ENCODE measurements at regions not wholly inside any gene's neighbourhood (a gene's known extent, or its start where the extent isn't known, plus 50 kb on each side); places are given as distances from the start of the nearest gene placed in this dataset.

DNA sequence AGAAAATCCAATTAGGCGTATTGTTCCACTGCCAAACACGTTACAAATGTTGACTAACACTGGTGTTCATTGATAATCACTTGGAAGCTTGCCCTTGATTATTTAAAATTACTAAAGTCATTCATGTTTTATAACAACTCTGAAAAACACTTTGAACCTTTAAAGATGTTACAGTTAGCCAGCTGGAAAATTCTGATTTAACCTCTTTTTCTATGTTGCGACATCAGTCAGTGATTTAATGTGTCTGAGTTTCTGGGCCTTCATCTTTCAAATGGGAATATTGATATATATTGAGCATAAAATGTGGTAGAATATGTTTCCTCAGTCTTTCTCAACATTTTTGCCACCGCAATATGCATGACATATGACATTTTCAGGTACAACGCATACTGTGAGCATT lies 274.1 kb upstream of the TENM3 start:
- DNase-seq, result no peak

DNA sequence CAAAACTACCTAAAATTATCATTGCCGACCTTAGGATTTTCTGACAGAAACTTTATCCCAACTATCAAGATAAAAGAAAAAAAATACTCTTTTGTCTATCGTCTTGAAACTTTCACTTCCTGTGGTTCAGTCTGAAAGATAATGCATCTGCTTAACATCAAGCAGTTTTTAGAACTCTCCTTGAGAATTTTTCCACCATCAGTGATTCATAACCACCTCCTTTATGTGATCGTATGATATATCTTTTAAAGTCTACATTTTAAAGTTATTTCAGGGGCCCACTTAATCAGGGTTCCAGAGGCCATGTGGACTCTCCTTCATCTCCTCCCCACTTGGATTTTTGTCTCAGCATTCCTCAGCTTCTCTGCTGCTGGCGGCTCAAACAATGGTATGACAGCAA lies 272.8 kb upstream of the TENM3 start:
- DNase-seq, result peak; percentile 35

DNA sequence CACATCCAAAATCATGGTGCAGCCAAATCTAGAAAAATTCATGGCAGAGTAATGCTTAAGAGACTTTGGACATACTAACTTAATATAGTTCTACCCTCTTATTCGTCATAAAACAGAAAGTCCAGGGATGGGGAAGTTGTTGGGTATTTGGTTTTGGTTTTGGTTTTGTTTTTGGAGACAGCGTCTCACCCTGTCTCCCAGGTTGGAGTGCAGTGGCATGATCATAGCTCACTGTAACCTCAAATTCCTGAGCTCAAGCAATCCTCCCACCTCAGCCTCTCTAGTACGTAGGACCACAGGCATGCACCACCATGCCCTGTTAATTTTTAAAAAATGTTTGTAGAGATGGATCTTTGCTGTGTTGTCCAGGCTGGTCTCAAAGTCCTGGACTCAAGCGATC lies 271.8 kb upstream of the TENM3 start:
- DNase-seq, result peak; percentile 21

DNA sequence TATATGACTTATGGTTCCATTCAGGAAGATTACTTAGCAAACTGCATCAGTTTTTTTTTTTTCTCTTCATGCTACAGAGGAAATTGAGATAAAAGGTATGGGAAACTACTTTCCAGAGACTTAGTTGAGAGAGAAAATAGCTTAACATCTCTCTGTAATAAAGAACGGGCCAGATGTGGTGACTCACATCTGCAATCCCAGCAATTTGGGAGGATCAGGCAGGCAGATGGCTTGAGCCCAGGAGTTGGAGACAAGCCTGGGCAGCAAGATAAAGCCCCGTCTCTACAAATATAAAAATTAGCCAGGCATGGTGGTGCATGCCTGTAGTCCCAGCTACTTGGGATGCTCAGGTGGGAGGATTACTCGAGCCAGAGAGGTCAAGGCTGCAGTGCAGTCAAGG lies 271.2 kb upstream of the TENM3 start:
- DNase-seq, result peak; percentile 69

DNA sequence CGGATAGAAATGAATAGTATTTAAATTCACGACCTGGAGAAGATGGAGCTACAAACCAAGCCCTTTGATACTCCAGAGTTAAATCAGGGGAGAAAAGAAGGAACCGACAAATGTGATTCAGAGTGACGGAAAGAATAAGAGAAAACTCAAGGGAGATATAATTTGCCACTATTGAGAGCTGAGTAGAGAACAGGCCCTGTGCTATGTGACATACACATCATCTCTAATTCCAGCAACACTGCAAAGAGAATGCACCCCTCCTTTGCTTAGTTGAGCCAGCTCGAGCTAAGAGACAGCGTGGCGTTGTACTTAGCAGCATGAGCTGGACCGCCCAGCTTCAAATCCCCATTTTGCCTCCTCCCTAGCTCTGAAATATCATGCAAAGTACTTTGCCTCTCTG lies 266.4 kb upstream of the TENM3 start:
- no peak for DNase-seq

DNA sequence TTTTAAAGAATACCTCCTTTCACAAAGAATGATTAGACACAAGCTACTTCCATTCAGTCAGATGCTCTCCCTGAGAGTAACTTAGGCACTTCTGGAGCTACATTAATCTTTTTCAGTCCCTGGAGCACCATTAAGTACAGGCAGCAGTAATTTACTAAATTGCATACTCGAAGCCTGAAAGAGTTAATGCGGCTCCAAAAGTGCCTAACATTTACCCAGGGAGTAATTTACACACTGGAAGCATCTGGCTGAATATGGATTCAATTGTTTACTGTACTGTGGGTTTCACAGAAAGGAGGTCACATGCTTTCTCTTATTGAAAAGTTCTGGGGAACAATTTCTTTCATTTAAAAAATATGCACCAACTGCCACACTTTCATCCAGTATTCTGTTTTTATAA lies 260.8 kb upstream of the TENM3 start:
- DNase-seq, result no peak

DNA sequence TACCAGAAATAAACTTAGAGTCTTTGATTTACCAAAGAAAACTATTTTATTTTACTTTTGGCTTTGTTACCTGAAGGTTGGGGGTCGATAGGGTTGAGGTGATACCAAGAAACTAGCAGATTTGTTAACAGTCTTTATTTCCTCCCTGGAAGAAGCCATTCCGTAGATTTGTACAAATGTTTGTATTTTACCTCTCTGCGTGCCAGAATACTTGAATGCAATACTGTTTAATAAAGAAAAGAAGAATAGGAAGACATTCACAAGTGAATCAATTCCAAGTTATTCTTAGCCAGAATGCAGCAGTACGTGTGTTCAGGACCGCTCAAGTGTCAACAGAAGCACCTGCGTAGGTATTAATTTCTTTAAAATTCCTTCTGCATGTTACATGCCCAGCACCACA lies 260.3 kb upstream of the TENM3 start:
- no peak for DNase-seq

DNA sequence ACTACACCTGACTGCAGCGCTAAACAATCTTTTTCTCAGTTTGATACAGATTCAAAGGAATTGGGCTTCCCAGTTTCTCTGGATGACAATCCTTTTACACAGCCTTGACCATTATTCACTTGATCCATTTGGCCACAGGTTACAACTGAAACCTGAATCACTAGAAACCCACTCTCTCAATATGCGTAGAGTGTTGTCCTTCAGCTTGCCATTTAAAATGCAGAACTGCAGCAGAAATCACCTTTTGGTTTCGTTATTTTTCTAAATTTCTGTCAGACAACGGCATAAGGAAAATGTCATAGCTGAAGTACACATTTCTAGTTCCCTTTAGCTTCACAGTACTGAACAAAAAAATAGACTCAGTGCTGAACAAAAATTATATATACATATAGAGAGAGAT lies 255.8 kb upstream of the TENM3 start:
- no peak for DNase-seq

DNA sequence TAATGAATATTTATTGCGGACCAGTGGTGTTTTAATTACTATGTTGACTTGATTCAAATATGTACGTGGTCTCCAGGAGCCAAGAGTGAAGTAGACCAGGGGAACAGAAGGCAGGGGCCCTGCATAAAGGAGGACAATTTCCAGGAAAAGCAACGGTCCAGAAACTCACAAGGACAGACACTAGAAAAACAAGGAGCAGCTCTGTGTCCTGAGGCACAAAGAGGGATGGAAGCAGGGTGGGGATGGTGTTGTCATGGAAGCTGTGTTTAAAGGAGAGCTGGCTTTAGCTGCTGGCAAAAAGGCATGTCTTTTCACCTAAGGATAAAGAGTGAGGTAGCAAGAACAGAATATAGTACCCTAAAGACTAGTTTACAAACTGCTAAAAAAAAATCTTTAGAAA lies 254.1 kb upstream of the TENM3 start:
- no peak for DNase-seq

DNA sequence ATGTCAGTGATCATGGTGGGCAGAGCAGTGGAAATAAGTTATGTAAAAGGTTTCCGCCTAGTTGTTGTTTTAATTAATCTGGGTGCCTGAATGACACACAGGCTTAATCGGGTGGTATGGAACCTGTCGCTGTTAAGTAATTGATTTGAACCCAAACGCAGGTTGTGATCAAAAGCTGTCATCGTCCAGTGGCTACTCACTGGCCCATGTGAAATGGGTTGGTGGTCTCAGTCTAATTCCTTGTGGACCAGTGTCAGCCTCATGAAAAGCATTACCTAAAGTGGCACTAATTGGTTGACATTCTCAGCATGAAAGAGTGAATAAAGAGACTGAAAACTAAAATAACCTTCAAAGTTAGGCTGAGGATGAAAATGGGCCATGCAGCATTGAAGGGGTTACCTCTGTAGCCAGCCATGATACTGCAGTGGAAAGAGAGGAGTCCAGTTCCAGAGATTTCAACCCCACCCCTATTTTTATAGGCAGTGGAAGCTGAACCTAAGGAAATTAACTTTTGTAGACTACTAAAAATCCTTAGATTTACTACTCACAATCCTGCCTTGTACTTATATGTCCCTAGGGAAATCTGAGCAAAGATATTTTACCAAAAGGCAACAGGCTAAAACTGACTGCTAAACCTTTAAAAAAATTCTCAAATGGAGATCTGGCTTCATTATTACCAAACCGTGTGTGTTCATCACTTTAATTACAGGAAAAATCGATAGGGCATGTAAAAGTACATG lies 251.7 kb upstream of the TENM3 start:
- peak; percentile 18 for DNase-seq

DNA sequence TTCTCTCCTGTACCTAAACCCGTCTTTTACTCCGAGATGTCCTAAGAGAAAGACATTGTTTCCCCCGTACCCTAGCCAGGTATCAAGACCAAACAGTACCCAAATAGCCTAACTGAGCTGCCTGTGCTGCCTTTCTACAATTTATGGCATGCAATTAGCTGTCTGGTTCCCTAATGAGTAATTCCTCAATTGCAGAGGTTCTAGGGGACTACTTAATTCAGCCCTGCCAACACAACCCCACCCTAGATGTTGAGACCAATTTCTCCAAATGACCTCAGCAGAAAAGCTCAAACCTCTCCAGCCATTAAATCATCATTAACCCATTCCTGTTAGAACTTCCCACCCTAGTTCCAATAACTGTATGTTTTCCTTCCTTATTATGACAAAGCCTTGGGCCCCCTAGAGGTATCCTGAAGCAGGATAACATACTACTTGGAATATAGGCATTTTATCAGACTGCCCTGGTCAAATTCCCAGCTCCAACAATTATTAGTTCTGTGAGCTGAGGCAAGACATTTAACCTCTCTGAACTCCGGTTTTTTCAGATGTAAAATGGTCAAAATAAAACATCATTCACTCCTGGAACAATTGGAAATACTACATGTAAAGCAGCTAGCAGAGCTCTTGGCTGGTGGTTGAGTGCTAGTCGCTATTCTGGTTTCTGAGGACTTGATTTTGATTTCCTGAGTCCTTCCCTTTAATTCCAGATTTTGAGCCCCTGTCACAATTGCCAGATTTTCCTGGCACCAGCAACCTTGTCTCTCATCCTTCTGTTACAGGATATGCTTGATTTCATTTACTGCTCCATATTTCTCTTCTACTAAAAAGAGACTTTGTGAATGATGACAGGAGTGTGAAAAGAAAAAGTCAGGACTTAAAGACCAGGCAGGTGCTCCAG lies 244.6 kb upstream of the TENM3 start:
- DNase-seq, result no peak

DNA sequence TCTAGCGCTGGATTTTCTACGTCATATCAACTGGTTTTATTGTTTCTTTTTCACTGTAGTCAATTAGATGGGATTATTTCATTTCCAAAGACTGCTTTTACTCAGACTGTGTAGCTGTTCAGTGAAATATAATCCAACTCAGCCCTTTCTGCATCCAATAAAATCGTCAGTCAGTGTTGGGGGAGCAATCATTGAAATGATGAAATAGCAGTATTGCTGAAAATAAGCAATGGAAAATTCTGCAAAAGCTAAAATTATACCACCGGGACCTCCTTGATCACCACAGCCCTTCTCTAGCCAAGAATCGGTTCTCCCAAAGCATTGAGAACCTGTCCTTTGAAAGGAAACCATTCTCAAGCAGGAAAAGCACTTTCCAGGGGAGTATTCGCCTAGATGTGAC lies 243.1 kb upstream of the TENM3 start:
- DNase-seq, result no peak

DNA sequence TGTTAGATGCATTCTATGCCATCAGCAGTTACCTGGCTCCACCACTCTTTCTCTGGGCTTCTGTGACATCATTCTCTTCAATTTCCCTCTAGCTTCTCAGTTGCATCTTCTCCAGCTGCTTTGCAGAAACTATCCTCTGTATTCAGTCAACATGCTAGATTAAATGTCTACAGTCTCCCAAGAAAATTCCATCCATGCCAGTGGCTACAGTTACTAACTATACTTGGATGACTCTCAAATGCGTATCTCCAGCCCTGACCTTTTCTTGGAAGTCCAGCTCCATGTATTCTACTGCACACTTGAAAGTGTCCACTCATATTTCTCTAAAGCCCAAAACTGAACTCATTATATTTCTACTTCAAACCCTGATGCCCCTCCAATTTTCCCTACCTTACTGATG lies 232.3 kb upstream of the TENM3 start:
- peak; percentile 5 for DNase-seq

DNA sequence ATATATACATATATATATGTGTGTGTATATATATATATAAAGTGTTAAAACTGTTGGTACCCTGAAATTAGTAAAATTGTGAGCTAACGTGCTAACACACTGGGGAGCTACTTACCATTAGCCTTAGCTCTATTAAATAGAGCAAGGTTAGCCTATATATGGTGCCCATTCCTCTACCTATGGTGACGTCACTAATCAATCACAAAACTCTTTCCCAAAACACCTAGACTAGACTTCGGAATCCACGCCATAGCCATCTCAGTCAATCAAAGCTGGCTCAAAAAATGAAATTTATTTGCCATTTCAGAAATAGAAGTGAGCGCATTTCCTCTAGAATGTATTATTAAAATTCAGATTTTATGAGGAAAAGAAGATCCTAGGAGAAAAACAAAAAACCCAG lies 229.0 kb upstream of the TENM3 start:
- DNase-seq, result no peak

DNA sequence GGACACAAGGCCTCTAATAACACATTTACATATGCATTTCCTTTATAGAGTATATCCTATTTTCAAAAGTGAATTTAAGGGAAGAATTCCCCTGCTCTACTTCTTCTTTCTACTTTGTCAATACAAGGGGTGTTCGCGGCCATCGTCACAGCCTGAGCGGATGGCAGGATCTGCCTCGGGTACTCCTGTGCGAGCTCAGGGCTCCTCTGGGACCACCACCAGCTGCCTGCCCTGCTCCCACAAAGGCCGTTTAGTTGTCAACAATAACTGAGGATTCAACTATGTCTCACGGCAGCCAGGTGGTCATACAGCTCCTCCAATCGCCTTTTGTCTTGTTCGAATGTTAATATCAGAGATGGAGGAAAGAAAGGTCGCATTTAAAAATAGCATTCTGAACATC lies 228.2 kb upstream of the TENM3 start:
- DNase-seq, result no peak

DNA sequence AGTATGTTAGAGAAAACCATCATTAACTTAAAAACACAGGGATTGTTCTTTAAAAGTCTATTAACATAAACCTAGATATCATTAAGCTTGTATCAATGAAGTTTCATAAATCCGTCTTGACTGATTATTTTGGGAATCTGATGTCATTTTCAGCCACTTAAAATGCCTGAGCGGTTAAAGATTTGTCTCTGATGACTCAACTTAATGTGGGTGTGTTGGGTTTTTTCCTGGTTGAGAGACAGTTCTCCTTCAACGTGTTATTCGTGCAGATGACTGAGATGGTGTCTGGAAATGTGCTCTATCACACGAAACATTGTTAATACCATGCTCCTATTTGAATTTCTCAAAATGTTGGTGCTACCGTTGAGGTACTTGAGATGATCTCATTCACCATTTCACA lies 227.3 kb upstream of the TENM3 start:
- peak; percentile 53 for DNase-seq

DNA sequence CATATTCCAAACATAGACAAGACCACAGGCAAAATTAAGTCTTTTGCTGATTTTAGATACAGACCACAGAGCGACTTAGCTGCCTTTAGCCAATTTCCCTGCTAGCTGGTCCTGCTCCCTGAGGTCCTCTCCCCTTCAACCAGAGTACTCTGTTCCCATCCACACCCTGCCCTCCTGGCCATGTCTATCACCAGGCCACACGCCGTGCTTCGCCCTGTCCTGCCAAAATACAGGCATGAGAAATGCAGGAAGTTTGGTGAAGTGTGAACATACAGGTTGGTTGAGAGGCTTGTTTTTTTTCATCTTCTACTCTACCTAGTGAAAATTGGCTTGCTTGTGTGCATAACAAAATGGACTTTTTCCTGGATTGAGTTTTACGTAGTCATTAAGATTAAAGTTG lies 226.2 kb upstream of the TENM3 start:
- DNase-seq, result no peak

DNA sequence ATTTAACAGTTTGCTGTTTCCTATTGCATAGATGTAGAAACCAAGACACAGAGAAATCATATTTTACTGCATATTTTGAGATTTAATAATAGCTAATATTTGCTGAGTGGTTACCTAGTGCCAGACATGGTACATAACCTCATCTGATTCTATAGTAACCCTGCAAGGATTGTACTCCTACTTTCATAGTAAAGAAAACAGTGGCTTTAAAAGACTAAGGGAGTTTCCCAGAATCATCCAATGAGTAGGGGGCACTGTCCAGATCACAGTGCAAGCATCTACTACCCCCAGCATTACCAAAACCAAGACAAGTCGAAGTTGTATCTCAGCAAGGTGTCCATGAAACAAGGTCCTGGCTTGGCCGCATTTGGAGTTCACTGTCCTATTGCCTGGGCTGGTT lies 224.5 kb upstream of the TENM3 start:
- DNase-seq, result no peak

DNA sequence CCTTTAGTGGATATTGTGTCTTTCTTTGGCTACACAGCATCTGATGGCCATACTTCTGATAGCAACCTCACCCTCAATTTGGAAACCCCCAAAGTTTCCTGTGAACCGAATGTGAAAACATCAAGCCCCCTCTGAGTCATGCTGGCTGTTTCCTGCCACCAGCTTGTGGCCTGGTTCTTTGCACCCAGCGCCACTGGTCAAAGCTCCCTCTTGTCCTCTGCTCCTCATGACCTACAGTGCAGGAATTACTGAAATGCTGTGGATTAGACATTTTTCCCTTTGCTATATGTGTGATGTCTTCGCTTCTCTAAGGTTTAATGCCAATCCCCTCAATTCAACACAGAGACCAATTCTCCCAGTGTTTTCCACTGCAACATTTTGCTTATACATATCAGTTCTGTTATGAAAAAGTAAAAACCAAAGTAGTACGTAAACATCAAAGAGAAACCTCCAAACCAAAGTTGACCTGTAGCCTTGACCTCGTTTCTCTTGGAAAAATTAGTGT lies 224.0 kb upstream of the TENM3 start:
- DNase-seq, result no peak

DNA sequence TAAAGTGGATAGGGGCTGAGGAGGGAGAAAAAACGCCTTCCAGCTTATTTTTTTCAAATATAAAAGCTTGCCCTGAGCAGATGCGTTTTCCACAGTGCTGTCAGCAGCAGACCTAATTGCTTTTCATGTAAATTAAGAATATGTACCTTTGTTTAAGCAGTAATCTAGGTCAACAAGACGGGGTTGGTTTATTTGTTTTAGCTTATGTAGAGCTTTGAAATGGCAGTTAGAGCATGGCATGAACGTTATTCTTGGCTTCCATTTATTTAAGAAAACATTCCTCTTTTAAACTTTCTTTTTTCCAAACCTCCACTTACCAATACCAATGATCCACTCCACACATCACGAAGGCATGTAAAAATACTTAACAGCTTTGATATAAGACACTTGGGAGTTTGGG lies 220.3 kb upstream of the TENM3 start:
- DNase-seq, result no peak

DNA sequence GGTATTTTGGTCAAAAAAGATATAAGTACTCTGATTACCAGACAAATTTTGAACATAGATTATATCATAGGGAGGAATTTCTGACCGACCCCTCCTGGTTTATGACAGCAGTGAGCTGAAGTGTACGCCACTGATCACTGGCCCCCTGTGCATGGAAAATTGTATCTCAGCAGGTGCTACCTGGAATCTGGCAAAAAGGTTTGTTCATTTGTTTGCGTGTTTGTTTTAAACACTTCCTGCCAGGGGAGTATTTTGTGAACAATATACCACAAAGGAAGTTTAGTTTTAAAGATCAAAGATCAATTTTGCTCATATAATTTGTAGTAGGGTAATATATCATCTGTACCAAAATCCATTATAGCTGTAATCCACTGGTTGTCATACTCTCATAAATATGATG lies 219.7 kb upstream of the TENM3 start:
- no peak for DNase-seq

DNA sequence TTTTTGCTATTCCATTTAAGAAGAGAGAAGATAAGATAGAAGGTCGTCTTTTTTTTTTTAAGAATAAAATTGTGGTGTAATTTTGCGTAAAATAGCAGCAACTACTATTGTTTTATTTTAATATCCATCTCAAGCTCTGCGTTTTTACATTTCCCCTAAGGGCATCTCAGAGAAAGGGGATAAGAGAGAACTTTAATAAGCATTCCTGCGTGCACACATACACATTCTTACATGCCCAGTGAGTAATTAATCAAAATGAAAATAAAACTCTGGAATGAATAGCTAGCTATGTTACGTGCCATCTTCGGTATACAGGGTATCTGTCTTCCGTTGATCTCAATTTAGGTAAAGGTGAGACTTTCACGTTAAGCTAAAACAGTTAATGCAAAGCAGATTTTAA lies 200.3 kb upstream of the TENM3 start:
- DNase-seq, result no peak

DNA sequence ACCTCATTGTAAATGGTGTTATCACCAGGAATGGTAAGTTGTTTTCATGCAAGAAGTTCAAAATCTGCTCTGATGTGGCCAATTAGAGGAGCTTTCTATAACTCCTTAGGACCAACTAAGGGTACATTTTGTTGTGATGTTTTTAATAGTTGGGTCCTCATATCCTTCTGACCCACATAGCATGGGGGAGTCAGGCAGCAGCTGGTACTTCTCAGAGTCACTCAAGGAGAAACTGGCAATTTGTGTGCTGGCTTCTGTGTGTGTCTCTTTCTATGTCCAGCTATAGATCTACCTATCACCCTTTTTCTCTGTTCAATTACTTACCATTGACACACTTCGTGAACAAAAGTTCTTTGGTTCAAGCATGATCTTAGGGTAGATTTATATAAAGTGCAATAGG lies 194.3 kb upstream of the TENM3 start:
- DNase-seq, result no peak

DNA sequence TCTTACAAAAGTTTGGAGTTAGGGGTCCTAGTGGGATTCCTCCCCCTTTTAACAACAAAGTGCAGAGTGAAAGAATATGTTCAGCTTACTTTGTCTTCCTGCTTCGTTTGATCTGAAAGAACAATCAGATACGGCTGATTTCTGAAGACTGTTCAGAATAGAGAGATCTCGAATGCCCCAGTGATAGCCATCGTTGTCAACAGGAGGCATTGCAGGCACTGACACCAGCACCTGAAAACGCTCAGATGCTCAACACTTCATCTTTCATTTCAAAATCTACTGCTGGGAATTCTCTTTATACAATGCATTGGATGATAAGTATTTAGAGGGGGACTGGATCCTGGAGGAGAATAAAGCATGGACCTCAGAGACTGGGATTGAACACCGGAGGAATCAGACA lies 186.3 kb upstream of the TENM3 start:
- no peak for DNase-seq

Measured in fibroblast of skin of right quadriceps (primary cell).